ENCODE measurements at regions not wholly inside any gene's neighbourhood (a gene's known extent, or its start where the extent isn't known, plus 50 kb on each side); places are given as distances from the start of the nearest gene placed in this dataset.

DNA sequence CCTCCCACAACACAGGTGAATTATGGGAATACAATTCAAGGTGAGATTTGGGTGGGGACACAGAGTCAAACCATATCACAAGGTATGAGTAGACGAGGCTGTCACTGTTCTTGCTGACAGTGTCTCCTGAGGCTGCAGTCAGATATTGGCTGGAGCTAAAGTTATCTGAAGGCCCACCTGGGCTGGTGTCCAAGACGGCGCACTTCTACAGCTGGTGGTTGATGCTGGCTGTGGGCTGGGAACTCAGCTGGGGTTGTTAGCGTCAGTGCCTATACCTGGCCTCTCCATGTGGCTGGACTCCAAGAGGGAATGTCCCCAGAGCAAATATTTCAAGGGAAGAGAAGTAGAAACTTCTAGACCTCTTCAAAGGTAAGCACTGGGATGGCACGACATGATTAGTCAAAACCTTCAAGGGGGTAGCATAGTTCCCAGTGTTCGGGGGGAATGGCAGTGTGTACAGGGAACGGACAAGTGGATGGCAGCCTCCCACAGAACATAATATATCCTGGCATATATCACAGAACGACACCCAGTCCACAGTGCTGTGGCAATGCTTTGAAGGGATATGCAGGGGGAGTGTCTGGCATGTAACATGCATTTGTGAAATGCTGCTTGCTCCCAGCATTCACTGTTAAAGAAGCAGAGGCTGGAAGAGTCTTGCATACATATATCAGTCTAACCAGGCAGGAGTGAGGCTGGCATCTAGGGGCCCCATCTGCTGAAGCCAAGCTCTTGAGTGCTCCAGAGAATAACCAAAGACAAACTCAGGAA, 126.7 kb upstream of the RFLNA start:
- no peak overlapping the region for H3K27ac ChIP-seq
- intact Hi-C loops (cut with DNase I) = no loop called here
- H3K27me3 ChIP-seq (ENCODE audit: low read depth) = no peaks in the 10 kb centered on the region
- H3K9me3 ChIP-seq = no peaks in the 10 kb centered on the region
- no peak overlapping the region for H3K4me3 ChIP-seq
- TF ChIP-seq, protein P1, sequence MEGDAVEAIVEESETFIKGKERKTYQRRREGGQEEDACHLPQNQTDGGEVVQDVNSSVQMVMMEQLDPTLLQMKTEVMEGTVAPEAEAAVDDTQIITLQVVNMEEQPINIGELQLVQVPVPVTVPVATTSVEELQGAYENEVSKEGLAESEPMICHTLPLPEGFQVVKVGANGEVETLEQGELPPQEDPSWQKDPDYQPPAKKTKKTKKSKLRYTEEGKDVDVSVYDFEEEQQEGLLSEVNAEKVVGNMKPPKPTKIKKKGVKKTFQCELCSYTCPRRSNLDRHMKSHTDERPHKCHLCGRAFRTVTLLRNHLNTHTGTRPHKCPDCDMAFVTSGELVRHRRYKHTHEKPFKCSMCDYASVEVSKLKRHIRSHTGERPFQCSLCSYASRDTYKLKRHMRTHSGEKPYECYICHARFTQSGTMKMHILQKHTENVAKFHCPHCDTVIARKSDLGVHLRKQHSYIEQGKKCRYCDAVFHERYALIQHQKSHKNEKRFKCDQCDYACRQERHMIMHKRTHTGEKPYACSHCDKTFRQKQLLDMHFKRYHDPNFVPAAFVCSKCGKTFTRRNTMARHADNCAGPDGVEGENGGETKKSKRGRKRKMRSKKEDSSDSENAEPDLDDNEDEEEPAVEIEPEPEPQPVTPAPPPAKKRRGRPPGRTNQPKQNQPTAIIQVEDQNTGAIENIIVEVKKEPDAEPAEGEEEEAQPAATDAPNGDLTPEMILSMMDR (IDR thresholded peaks at IDR 0.05) = no peak
- ATAC-seq = peak in 1 of 2 donors; percentile 37
- no peaks in the 10 kb centered on the region for H3K36me3 ChIP-seq
- H3K4me1 ChIP-seq = peaks cover 7% of the 10 kb centered on the region
- DNase-seq = no peak

- no peak overlapping the region for H3K4me3 ChIP-seq
- H3K27ac ChIP-seq = no peak overlapping the region
- intact Hi-C loops (cut with DNase I) = no loop called here
- no peaks in the 10 kb centered on the region for H3K36me3 ChIP-seq
- H3K9me3 ChIP-seq = no peaks in the 10 kb centered on the region
- H3K27me3 ChIP-seq (ENCODE audit: low read depth) = no peaks in the 10 kb centered on the region
- peaks cover 7% of the 10 kb centered on the region for H3K4me1 ChIP-seq
- no peak for ATAC-seq
- no peak for DNase-seq
- TF ChIP-seq, protein P1 (IDR thresholded peaks at IDR 0.05) = no peak
Observed at GRCh38 chr12:124169577-124170284, 125.2 kb upstream of the RFLNA start.

- no peaks in the 10 kb centered on the region for H3K36me3 ChIP-seq
- H3K9me3 ChIP-seq = no peaks in the 10 kb centered on the region
- DNase-seq = no peak
- no peak overlapping the region for H3K4me3 ChIP-seq
- H3K27me3 ChIP-seq (ENCODE audit: low read depth) = no peaks in the 10 kb centered on the region
- H3K4me1 ChIP-seq = peaks cover 7% of the 10 kb centered on the region
- no peak for ATAC-seq
- intact Hi-C loops (cut with DNase I) = no loop called here
- TF ChIP-seq, protein P1 (IDR thresholded peaks at IDR 0.05) = no peak
- H3K27ac ChIP-seq = no peak overlapping the region
Observed at GRCh38 chr12:124170760-124171159, 124.1 kb upstream of the RFLNA start.

DNA sequence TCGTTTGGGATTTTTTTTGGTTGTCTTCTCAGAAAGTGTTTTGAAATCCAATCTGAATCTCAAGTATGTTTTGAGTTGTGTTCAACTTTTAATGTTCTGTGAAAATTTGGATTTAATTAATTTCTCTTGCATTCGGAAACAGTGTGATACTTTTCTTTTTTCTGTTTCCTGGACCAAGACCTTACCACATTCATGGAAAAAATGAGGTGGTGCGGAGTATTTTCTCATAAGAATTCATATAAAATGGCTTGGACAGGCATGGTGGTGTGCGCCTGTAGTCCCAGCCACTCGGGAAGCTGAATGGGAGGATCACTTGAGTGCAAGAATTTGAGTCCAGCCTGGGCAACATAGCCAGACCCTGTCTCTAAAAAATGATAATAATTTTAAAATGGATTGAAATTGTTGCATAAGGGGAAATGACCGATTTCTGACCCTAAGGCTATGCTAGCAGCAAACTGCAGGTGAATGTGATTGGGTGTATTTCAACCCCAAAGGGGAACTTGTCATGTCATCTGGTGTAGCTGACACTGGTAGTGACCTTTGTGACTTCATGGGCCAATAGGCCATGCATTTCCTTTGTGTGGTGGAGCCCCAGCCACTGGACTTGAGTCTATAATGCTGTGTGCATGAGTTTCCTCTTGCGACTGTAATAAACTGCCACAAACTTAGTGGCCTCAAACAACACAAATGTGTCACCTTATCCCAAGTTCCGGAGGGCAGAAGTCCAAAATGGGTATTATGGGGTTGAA, 123.5 kb upstream of the RFLNA start:
- TF ChIP-seq, protein P1 (IDR thresholded peaks at IDR 0.05) = no peak
- ATAC-seq (peak; percentile 36 to 77), DNase-seq (no peak)
- Histone ChIP-seq H3K27me3 (ENCODE audit: low read depth) (no peaks in the 10 kb centered on the region), H3K27ac (no peak overlapping the region), H3K4me3 (no peak overlapping the region), H3K36me3 (no peaks in the 10 kb centered on the region), H3K9me3 (no peaks in the 10 kb centered on the region), H3K4me1 (peaks cover 7% of the 10 kb centered on the region)
- intact Hi-C loops (cut with DNase I) = no loop called here

- ATAC-seq (no peak), DNase-seq (no peak)
- Histone ChIP-seq H3K4me1 (peaks cover 7% of the 10 kb centered on the region), H3K27me3 (ENCODE audit: low read depth) (no peaks in the 10 kb centered on the region), H3K4me3 (no peak overlapping the region), H3K27ac (no peak overlapping the region), H3K9me3 (no peaks in the 10 kb centered on the region), H3K36me3 (no peaks in the 10 kb centered on the region)
- TF ChIP-seq, protein P1 (IDR thresholded peaks at IDR 0.05) = no peak
- intact Hi-C loops (cut with DNase I) = no loop called here
Observed at GRCh38 chr12:124172636-124173035, 122.3 kb upstream of the RFLNA start.

Measured in lower lobe of right lung (tissue), 2 donors.